OCI-LY1 (cell line): ENCODE measurements at regions not wholly inside any gene's neighbourhood (a gene's known extent, or its start where the extent isn't known, plus 50 kb on each side); places are given as distances from the start of the nearest gene placed in this dataset.

ENCODE experiments used
- H2AFZ ChIP-seq: fragments of 200-600 bp; sonication (generic), shearing (Covaris generic); 2 replicates; pipeline ENCODE4 v1.6.0; 2014; ENCODE audit warnings: antibody characterized with exemption, mild to moderate bottlenecking, low read length
- H3F3A ChIP-seq: fragments of 200-600 bp; sonication (generic), shearing (Covaris generic); 2 replicates; pipeline ENCODE4 v1.6.0; 2014; ENCODE audit warnings: mild to moderate bottlenecking, antibody characterized with exemption, low read length, moderate library complexity; ENCODE audit not compliant: insufficient read depth
- H3K27ac ChIP-seq: fragments of 200-600 bp; sonication (generic); 2 replicates; pipeline ENCODE4 v1.5.1; 2014; ENCODE audit warnings: low read length, mixed run types, mild to moderate bottlenecking, low read depth; ENCODE audit not compliant: poor library complexity, severe bottlenecking
- H3K27me3 ChIP-seq: fragments of 200-600 bp; sonication (generic); 2 replicates; pipeline ENCODE4 v1.6.0; 2014; ENCODE audit warnings: antibody characterized with exemption, mild to moderate bottlenecking, low read length, moderate library complexity; ENCODE audit not compliant: insufficient read depth
- H3K36me3 ChIP-seq: fragments of 200-600 bp; sonication (generic); 2 replicates; pipeline ENCODE4 v1.6.1; 2014; ENCODE audit warnings: mild to moderate bottlenecking, antibody characterized with exemption, low read length, moderate library complexity, mixed read lengths; ENCODE audit not compliant: insufficient read depth
- H3K4me1 ChIP-seq: fragments of 200-600 bp; sonication (generic); 2 replicates; pipeline ENCODE4 v1.5.1; 2014; ENCODE audit warnings: mild to moderate bottlenecking, low read length, moderate library complexity; ENCODE audit not compliant: insufficient read depth, severe bottlenecking
- H3K4me2 ChIP-seq: fragments of 200-600 bp; sonication (generic), shearing (Covaris generic); 2 replicates; pipeline ENCODE4 v1.6.1; 2014; ENCODE audit warnings: low read length
- H3K4me3 ChIP-seq: fragments of 200-600 bp; sonication (generic); 2 replicates; pipeline ENCODE4 v1.5.1; 2014; ENCODE audit warnings: low read length, low read depth, mild to moderate bottlenecking, mixed read lengths; ENCODE audit not compliant: poor library complexity, severe bottlenecking
- H3K79me2 ChIP-seq: fragments of 200-600 bp; shearing (Covaris generic); 2 replicates; pipeline ENCODE4 v1.6.1; 2016; ENCODE audit warnings: mixed run types, low read length, mixed read lengths; ENCODE audit not compliant: insufficient read depth
- H3K9ac ChIP-seq: fragments of 200-600 bp; sonication (generic), shearing (Covaris generic); 2 replicates; pipeline ENCODE4 v1.6.1; 2014; ENCODE audit warnings: mild to moderate bottlenecking, low read length, mixed read lengths
- H3K9me2 ChIP-seq: fragments of 200-600 bp; sonication (generic), shearing (Covaris generic); 2 replicates; pipeline ENCODE4 v1.6.1; 2014; ENCODE audit warnings: low read depth, mild to moderate bottlenecking, low read length, mixed read lengths
- H3K9me3 ChIP-seq: fragments of 200-600 bp; shearing (Covaris generic); 2 replicates; pipeline ENCODE4 v1.6.1; 2014; ENCODE audit warnings: low read length, mixed read lengths
- H4K20me1 ChIP-seq: fragments of 200-600 bp; sonication (generic), shearing (Covaris generic); 2 replicates; pipeline ENCODE4 v1.6.0; 2016; ENCODE audit warnings: mild to moderate bottlenecking, low read length; ENCODE audit not compliant: insufficient read depth
- CTCF ChIP-seq: fragments of 200-600 bp; sonication (generic), shearing (Covaris generic); IDR thresholded peaks from 2 replicates; pipeline ENCODE4 v1.5.1; 2017; ENCODE audit warnings: mild to moderate bottlenecking, antibody characterized with exemption, low read length, moderate library complexity, mixed read lengths
- EZH2 ChIP-seq: fragments of 200-600 bp; sonication (generic), shearing (Covaris generic); IDR thresholded peaks from 2 replicates; pipeline ENCODE4 v1.8.0; 2017; ENCODE audit warnings: borderline replicate concordance, mixed run types, mild to moderate bottlenecking, antibody characterized with exemption, low read length, moderate library complexity, mixed read lengths

- Histone ChIP-seq H2AFZ (no peak overlapping the region), H3K9me2 (no peaks in the 10 kb centered on the region), H3F3A (no peaks in the 10 kb centered on the region), H3K27ac (no peak overlapping the region), H3K9me3 (no peaks in the 10 kb centered on the region), H3K79me2 (no peaks in the 10 kb centered on the region), H3K9ac (no peak overlapping the region), H3K36me3 (no peaks in the 10 kb centered on the region), H3K4me3 (no peak overlapping the region), H3K4me1 (no peaks in the 10 kb centered on the region), H3K27me3 (no peaks in the 10 kb centered on the region; the same call in 1 of the 2 replicates), H3K4me2 (no peak overlapping the region), H4K20me1 (no peaks in the 10 kb centered on the region)
- no peak for TF ChIP-seq EZH2
- no peak for TF ChIP-seq CTCF
These were observed 144.1 kb upstream of the DPH6 start for GRCh38 chr15:35690089-35690488.

- Histone ChIP-seq H4K20me1 (no peaks in the 10 kb centered on the region), H3K27ac (no peak overlapping the region), H3K9me3 (no peaks in the 10 kb centered on the region), H3K9me2 (no peaks in the 10 kb centered on the region), H2AFZ (no peak overlapping the region), H3K27me3 (no peaks in the 10 kb centered on the region; the same call in 1 of the 2 replicates), H3K79me2 (no peaks in the 10 kb centered on the region), H3K4me3 (no peak overlapping the region), H3K9ac (no peak overlapping the region), H3F3A (no peaks in the 10 kb centered on the region), H3K4me1 (no peaks in the 10 kb centered on the region), H3K4me2 (no peak overlapping the region), H3K36me3 (no peaks in the 10 kb centered on the region)
- TF ChIP-seq CTCF (no peak), EZH2 (no peak)
These were observed 144.7 kb upstream of the DPH6 start for GRCh38 chr15:35690698-35691116.

- Histone ChIP-seq H3F3A (no peaks in the 10 kb centered on the region), H3K4me2 (no peak overlapping the region), H4K20me1 (no peaks in the 10 kb centered on the region), H3K9me3 (no peaks in the 10 kb centered on the region), H3K79me2 (no peaks in the 10 kb centered on the region), H3K27ac (no peak overlapping the region), H3K36me3 (no peaks in the 10 kb centered on the region), H3K9ac (no peak overlapping the region), H3K4me1 (no peaks in the 10 kb centered on the region), H3K4me3 (no peak overlapping the region), H2AFZ (no peak overlapping the region), H3K27me3 (no peaks in the 10 kb centered on the region; the same call in 1 of the 2 replicates), H3K9me2 (no peaks in the 10 kb centered on the region)
- TF ChIP-seq CTCF (no peak), EZH2 (no peak)
These were observed 145.3 kb upstream of the DPH6 start for GRCh38 chr15:35691173-35691761.
